D721Med (cell line): ENCODE measurements at regions not wholly inside any gene's neighbourhood (a gene's known extent, or its start where the extent isn't known, plus 50 kb on each side); places are given as distances from the start of the nearest gene placed in this dataset.

Source experiments
- DNase-seq: peaks from one replicate; pipeline ENCODE4 v3.0.0; 2011; ENCODE audit warnings: low spot score; ENCODE audit not compliant: insufficient read length
- FAIRE-seq: peaks from 2 replicates; lab custom pipeline; 2011; peaks lifted over from hg19 to GRCh38; lab: Jason Lieb, UNC
- CTCF ChIP-seq: IDR thresholded peaks from 2 replicates; pipeline ENCODE4 v1.5.1; 2012; ENCODE audit warnings: mild to moderate bottlenecking, control low read depth; ENCODE audit not compliant: insufficient read depth; ENCODE audit errors: missing control alignments

- no peak for TF ChIP-seq CTCF
- DNase-seq (no peak), FAIRE-seq (no peak)
Observed at GRCh38 chr2:139652385-139652784, 872.2 kb upstream of the NXPH2 start.

DNA sequence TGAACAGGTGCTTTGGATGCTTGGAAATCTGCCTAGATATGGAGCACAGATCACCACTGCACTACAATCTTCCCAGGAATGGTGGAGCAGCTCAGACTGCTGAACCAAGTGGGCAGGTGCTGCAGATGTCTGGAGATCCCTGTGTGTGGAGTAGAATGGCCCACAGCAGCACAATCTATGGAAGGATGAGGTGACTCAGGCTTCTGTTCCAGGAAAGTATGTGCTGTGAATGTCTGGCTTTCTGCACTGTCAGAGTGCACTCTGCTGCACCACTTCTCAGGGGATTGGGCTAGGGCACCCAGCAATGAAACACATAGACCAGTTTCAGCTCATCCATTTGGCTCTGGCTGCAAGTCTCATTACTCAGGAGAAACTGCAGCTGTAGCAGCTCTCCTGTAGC is 865.4 kb upstream of the NXPH2 start:
- no peak for FAIRE-seq
- no peak for DNase-seq
- no peak for TF ChIP-seq CTCF

- no peak for FAIRE-seq
- no peak for DNase-seq
- no peak for TF ChIP-seq CTCF
Observed at GRCh38 chr2:139643139-139643538, 862.9 kb upstream of the NXPH2 start.

- no peak for TF ChIP-seq CTCF
- no peak for FAIRE-seq
- no peak for DNase-seq
Observed at GRCh38 chr2:139631966-139632365, 851.8 kb upstream of the NXPH2 start.

- FAIRE-seq (no peak), DNase-seq (no peak)
- no peak for TF ChIP-seq CTCF
Observed at GRCh38 chr2:139628931-139629330, 848.7 kb upstream of the NXPH2 start.

- no peak for FAIRE-seq
- no peak for TF ChIP-seq CTCF
- DNase-seq = no peak
Observed at GRCh38 chr2:139626128-139626527, 845.9 kb upstream of the NXPH2 start.

DNA sequence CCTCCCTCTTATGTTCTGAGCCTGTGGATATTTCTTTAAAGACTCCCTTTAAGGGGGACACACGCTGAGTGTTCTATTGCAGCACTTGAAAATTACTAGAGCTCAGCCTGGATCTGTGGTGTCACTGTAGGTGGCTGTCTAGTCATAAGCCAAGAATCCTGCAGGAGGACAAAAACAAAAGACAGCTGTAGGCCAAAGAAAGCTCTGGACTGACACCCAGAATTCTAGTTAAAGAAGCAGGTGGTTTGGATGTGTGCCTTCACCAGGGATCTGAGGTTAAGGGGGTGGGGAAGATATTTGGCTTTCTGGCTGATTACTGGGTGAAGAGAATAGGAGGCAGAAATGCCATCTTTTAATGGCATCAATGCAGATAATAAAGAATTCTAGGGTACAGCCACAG is 842.5 kb upstream of the NXPH2 start:
- no peak for FAIRE-seq
- DNase-seq = no peak
- no peak for TF ChIP-seq CTCF
